ENCODE measurements at regions not wholly inside any gene's neighbourhood (a gene's known extent, or its start where the extent isn't known, plus 50 kb on each side); places are given as distances from the start of the nearest gene placed in this dataset.

DNA sequence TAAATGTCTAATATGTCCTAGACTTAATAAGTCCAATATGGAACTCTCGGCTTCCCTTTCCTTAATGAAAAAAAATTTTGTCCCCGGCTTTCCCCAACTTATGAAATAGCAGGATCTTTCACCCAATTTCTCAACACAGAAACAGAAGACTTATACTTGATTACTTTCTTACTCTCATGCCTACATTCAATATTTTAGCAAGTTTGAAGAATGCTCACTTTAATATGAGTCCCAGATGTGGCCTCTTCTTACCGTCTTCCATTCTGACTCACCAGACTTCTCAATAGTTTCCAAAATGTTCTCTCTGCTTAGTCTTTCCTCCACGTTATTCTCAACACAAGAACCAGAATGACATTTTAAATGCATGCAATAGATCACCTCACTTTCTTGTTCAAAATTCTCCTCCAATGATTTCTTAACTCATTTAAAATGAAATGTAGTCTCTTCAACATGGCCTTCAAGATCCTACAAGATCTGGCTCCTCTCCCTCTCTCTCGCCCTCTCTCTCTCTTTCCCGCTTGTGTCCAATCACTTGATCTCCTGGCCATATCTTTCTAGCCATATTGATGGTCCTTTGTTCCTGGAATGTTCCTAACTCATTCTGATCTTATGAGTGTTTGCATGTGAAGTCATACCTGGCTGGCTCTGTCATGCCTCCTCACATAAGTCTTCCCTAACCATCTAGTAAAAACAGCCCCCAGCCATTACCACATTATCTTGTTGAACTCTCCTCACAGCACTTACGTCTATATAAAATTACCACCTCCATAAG is 119.7 kb upstream of the FAM3C start:
- TF ChIP-seq, protein P1, sequence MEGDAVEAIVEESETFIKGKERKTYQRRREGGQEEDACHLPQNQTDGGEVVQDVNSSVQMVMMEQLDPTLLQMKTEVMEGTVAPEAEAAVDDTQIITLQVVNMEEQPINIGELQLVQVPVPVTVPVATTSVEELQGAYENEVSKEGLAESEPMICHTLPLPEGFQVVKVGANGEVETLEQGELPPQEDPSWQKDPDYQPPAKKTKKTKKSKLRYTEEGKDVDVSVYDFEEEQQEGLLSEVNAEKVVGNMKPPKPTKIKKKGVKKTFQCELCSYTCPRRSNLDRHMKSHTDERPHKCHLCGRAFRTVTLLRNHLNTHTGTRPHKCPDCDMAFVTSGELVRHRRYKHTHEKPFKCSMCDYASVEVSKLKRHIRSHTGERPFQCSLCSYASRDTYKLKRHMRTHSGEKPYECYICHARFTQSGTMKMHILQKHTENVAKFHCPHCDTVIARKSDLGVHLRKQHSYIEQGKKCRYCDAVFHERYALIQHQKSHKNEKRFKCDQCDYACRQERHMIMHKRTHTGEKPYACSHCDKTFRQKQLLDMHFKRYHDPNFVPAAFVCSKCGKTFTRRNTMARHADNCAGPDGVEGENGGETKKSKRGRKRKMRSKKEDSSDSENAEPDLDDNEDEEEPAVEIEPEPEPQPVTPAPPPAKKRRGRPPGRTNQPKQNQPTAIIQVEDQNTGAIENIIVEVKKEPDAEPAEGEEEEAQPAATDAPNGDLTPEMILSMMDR (optimal IDR thresholded peaks at IDR 0.05 in 1 of 3, IDR thresholded peaks at IDR 0.05 in 1 of 3, conservative IDR thresholded peaks at IDR 0.05 in 1 of 3; ENCODE audit: extremely low read depth in 1 of 3, insufficient read depth in 2 of 3, low read length in 3 of 3) = no peak
- TF ChIP-seq EZH2 (IDR thresholded peaks at IDR 0.05; ENCODE audit: low read length) = no peak

Data from keratinocyte (primary cell).